B cell (primary cell): ENCODE measurements at regions not wholly inside any gene's neighbourhood (a gene's known extent, or its start where the extent isn't known, plus 50 kb on each side); places are given as distances from the start of the nearest gene placed in this dataset.

Experiments used
- ATAC-seq: fragments of 200-7000 bp; cut with Tn5 transposase; one replicate; pipeline ENCODE4 v1.10.0; 2021; ENCODE audit warnings: low read depth, mild to moderate bottlenecking, moderate number of reproducible peaks, moderate library complexity
- CTCF ChIA-PET: fragments of 350-600 bp; sonication (Branson Sonifier 250); formaldehyde crosslinking; loops from one replicate; lab custom pipeline; 2021; ENCODE audit warnings: antibody characterized with exemption, inconsistent platforms; lab: Charles Lee
- POLR2A ChIA-PET: fragments of 350-600 bp; sonication (Branson Sonifier 250); formaldehyde crosslinking; loops from one replicate; lab custom pipeline; 2021; ENCODE audit warnings: antibody characterized with exemption; lab: Charles Lee
- DNase-seq: peaks from one replicate; pipeline ENCODE4 v3.0.0; 2013
- H2AFZ ChIP-seq: 2 replicates; pipeline ENCODE4 v1.6.1; 2012; ENCODE audit warnings: mild to moderate bottlenecking, low read depth, low read length; ENCODE audit not compliant: insufficient read depth, poor library complexity, severe bottlenecking
- H3K27ac ChIP-seq, 2 donors: 1 replicate in 1 of 2; 2 replicates in 1 of 2; pipeline ENCODE4 v1.5.1; 2012 to 2013; ENCODE audit warnings: low read length in 2 of 2, mild to moderate bottlenecking in 2 of 2, moderate library complexity in 1 of 2
- H3K27me3 ChIP-seq, 4 experiments: fragments of 200-600 bp in 1 of 4; sonication (generic) in 1 of 4; replicated peaks in 1 of 4; 1 replicate in 2 of 4; 2 replicates in 2 of 4; pipeline versions ENCODE4 v1.6.1 to v1.7.0; 2013 to 2016; ENCODE audit warnings: low read length in 3 of 4, mild to moderate bottlenecking in 2 of 4, mixed read lengths in 1 of 4, moderate library complexity in 1 of 4; ENCODE audit not compliant: insufficient read depth in 4 of 4, control insufficient read depth in 3 of 4; ENCODE audit errors: control extremely low read depth in 1 of 4
- H3K36me3 ChIP-seq, 2 experiments: replicated peaks in 1 of 2; 1 replicate in 1 of 2; 2 replicates in 1 of 2; pipeline versions ENCODE4 v1.6.1 to v1.7.1; 2013; ENCODE audit warnings: low read length in 1 of 2; ENCODE audit not compliant: insufficient read depth in 2 of 2, control insufficient read depth in 1 of 2; ENCODE audit errors: control extremely low read depth in 1 of 2, extremely low read depth in 1 of 2
- H3K4me1 ChIP-seq, 2 donors: fragments of 200-600 bp in 1 of 2; sonication (generic) in 1 of 2; 1 replicate in 1 of 2; 2 replicates in 1 of 2; pipeline versions ENCODE4 v1.5.1 to v1.6.1; 2013 to 2017; ENCODE audit warnings: low read length in 2 of 2; ENCODE audit not compliant: control insufficient read depth in 2 of 2, insufficient read depth in 2 of 2
- H3K4me2 ChIP-seq: replicated peaks from 2 replicates; pipeline ENCODE3; 2012; ENCODE audit warnings: mild to moderate bottlenecking, low read depth, low read length; ENCODE audit not compliant: poor library complexity, severe bottlenecking
- H3K4me3 ChIP-seq, 5 experiments: fragments of 200-600 bp in 1 of 5; sonication (generic) in 1 of 5; 1 replicate in 3 of 5; 2 replicates in 2 of 5; pipeline versions ENCODE4 v1.5.1 to v1.7.0; 2011 to 2016; ENCODE audit warnings: low read length in 4 of 5, mild to moderate bottlenecking in 4 of 5, low read depth in 2 of 5, control low read depth in 1 of 5, moderate library complexity in 1 of 5; ENCODE audit not compliant: insufficient read depth in 1 of 5; ENCODE audit errors: control extremely low read depth in 1 of 5, extremely low read depth in 1 of 5
- H3K79me2 ChIP-seq: fragments of 200-600 bp; sonication (generic); one replicate; pipeline ENCODE4 v1.6.0; 2016; ENCODE audit warnings: low read length; ENCODE audit not compliant: control insufficient read depth, insufficient read depth
- H3K9ac ChIP-seq: fragments of 200-600 bp; sonication (generic); 2 replicates; pipeline ENCODE4 v1.6.1; 2017; ENCODE audit warnings: mild to moderate bottlenecking, low read length, moderate library complexity
- H3K9me3 ChIP-seq, 3 donors: one replicate each; pipeline versions ENCODE4 v1.6.1 to v1.7.1; 2013; ENCODE audit warnings: low read length in 2 of 3; ENCODE audit not compliant: control insufficient read depth in 2 of 3, insufficient read depth in 1 of 3; ENCODE audit errors: control extremely low read depth in 1 of 3
- H4K20me1 ChIP-seq: 2 replicates; pipeline ENCODE4 v1.6.0; 2012; ENCODE audit warnings: mild to moderate bottlenecking, low read length; ENCODE audit not compliant: insufficient read depth, control insufficient read depth, poor library complexity, severe bottlenecking
- H3K27ac Mint-ChIP-seq: one replicate; pipeline ENCODE4 v1.8.0; 2021; ENCODE audit warnings: mixed read lengths
- H3K27me3 Mint-ChIP-seq: one replicate; pipeline ENCODE4 v1.8.0; 2021; ENCODE audit warnings: mixed read lengths
- H3K4me1 Mint-ChIP-seq: one replicate; pipeline ENCODE4 v1.8.0; 2021; ENCODE audit warnings: mixed read lengths
- H3K4me3 Mint-ChIP-seq: one replicate; pipeline ENCODE4 v1.8.0; 2021; ENCODE audit warnings: mixed read lengths
- H3K9me3 Mint-ChIP-seq: one replicate; pipeline ENCODE4 v1.8.0; 2022; ENCODE audit warnings: mixed read lengths; ENCODE audit not compliant: insufficient read depth
- EZH2 ChIP-seq: IDR thresholded peaks from 2 replicates; pipeline ENCODE4 v1.6.1; 2012; ENCODE audit warnings: borderline replicate concordance, low read depth, mild to moderate bottlenecking, moderate library complexity, low read length; ENCODE audit not compliant: insufficient read depth, poor library complexity, severe bottlenecking
- WGBS: methylation state at CpG from one replicate; pipeline ENCODE4 v1.1.5; 2013; ENCODE audit warnings: missing lambda C conversion rate; ENCODE audit not compliant: insufficient coverage; 5-methylcytosine and 5-hydroxymethylcytosine counted together
- intact Hi-C: fragments of 100-400 bp; cut with micrococcal nuclease; formaldehyde crosslinking; loops from one replicate; pipeline ENCODE4 v1.10.0; 2022
- TF ChIP-seq, protein P1 (sequence below): fragments of 200-600 bp; IDR thresholded peaks from one replicate; pipeline ENCODE4 v1.8.0; 2022; ENCODE audit warnings: antibody characterized with exemption, mild to moderate bottlenecking

- Histone ChIP-seq H3K9ac (no peak overlapping the region), H3K9me3 (peaks cover 0 to 7% (median 1%) of the 10 kb centered on the region in 3 donors), H3K27ac (no peak overlapping the region), H3K4me1 (peaks cover 6 to 18% of the 10 kb centered on the region in 2 donors), H3K4me2 (no peak overlapping the region), H2AFZ (no peak overlapping the region), H3K79me2 (no peaks in the 10 kb centered on the region), H3K36me3 (no peaks in the 10 kb centered on the region), H4K20me1 (no peaks in the 10 kb centered on the region), H3K27me3 (no peaks in the 10 kb centered on the region), H3K4me3 (no peak overlapping the region)
- no peak for DNase-seq
- TF ChIP-seq, protein P1, sequence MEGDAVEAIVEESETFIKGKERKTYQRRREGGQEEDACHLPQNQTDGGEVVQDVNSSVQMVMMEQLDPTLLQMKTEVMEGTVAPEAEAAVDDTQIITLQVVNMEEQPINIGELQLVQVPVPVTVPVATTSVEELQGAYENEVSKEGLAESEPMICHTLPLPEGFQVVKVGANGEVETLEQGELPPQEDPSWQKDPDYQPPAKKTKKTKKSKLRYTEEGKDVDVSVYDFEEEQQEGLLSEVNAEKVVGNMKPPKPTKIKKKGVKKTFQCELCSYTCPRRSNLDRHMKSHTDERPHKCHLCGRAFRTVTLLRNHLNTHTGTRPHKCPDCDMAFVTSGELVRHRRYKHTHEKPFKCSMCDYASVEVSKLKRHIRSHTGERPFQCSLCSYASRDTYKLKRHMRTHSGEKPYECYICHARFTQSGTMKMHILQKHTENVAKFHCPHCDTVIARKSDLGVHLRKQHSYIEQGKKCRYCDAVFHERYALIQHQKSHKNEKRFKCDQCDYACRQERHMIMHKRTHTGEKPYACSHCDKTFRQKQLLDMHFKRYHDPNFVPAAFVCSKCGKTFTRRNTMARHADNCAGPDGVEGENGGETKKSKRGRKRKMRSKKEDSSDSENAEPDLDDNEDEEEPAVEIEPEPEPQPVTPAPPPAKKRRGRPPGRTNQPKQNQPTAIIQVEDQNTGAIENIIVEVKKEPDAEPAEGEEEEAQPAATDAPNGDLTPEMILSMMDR = no peak
- TF ChIP-seq EZH2 = no peak
- no peaks in the 10 kb centered on the region for H3K27me3 Mint-ChIP-seq
- ChIA-PET CTCF (interaction anchor here (1.2 kb wide), 1 partner anchor 43 kb away, joined by 5 read pairs; no protein-coding TSS in a partner anchor), POLR2A (no interaction called here)
- WGBS = 100% methylated on average over 5 of the region's 6 CpGs
- peaks cover 3% of the 10 kb centered on the region for H3K9me3 Mint-ChIP-seq
- intact Hi-C loops = no loop called here
- peaks cover 22% of the 10 kb centered on the region for H3K4me1 Mint-ChIP-seq
- ATAC-seq = no peak
- no peak overlapping the region for H3K27ac Mint-ChIP-seq
- no peak overlapping the region for H3K4me3 Mint-ChIP-seq
Observed at GRCh38 chr3:159928666-159929065, 60.0 kb upstream of the IL12A start.

DNA sequence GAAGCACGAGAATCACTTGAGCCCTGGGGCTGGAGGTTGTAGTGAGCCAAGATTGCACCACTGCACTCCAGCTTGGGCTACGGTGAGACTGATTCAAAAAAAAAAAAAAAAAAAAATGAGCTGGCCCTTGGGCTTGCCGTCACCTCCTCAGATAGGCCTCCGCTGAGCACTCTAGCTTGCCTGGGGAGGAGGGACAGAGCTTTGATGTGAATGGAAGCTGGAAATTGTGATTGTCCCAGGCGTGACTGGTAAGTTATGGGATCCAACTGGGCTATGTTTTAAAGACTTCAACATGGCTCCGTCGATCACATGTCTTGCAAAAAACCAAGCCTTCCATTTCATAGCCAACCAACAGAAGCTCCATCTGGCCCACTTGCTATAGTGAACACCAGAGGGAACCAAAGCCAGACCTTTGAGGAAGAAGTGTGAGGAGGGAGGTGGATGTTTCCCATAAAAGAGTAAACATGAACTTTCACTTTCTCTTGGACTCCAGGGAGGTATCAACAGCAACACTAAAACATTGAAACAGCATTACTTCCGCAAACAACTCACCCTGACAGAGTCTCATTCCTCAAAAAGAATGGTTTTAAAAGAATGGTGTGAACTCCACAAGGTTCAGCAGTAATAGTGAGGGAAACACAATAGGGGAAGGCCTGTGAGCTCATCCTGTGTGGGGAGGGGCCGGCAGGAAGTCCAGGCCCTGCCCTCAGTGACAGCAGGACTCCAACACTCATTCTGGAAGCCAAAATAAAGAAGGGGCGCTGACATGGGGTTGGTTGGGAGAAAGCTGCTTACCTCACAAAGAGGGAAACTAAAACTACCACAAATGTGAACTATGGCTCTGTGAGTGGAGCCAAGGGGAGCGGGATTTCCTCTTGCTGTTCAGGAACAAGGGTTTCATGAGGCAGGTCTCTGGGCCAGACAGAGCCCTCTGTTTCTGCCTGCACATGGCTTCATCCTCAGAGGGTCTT, 59.2 kb upstream of the IL12A start:
- no peak for TF ChIP-seq EZH2
- TF ChIP-seq, protein P1 = no peak
- Mint-ChIP-seq H3K27me3 (no peaks in the 10 kb centered on the region), H3K9me3 (peaks cover 5% of the 10 kb centered on the region), H3K27ac (peak overlapping the region; percentile 17), H3K4me1 (peaks cover 16% of the 10 kb centered on the region), H3K4me3 (no peak overlapping the region)
- ChIA-PET POLR2A (no interaction called here), CTCF (interaction anchor here (0.6 to 1.2 kb wide), 3 partner anchors 44 to 102 kb away, joined by 3 to 5 read pairs (median 3); partner anchors contain the start of gene IL12A)
- Histone ChIP-seq H3K27me3 (no peaks in the 10 kb centered on the region), H3K4me1 (peaks cover 6 to 10% of the 10 kb centered on the region in 2 donors), H3K4me2 (peak overlapping the region; percentile 25), H3K4me3 (no peak overlapping the region), H3K9me3 (peaks cover 0 to 15% (median 9%) of the 10 kb centered on the region in 3 donors), H2AFZ (peak overlapping the region; percentile 61), H4K20me1 (no peaks in the 10 kb centered on the region), H3K36me3 (no peaks in the 10 kb centered on the region), H3K9ac (no peak overlapping the region), H3K27ac (peak overlapping the region; percentile 24 to 52), H3K79me2 (no peaks in the 10 kb centered on the region)
- ATAC-seq = peak; percentile 17
- WGBS = 80% methylated on average over 6 of the region's 11 CpGs
- intact Hi-C loops = no loop called here
- peak; percentile 42 for DNase-seq
